ENCODE measurements at regions not wholly inside any gene's neighbourhood (a gene's known extent, or its start where the extent isn't known, plus 50 kb on each side); places are given as distances from the start of the nearest gene placed in this dataset.
"Not testable (repeated sequence)": the region's sequence is repeated elsewhere in the genome, so short reads cannot be mapped to it uniquely, and the experiment has no call there.

GRCh38 chr22:26082866-26083265, 86.4 kb upstream of the SEZ6L start:
- no peak for DNase-seq

DNA sequence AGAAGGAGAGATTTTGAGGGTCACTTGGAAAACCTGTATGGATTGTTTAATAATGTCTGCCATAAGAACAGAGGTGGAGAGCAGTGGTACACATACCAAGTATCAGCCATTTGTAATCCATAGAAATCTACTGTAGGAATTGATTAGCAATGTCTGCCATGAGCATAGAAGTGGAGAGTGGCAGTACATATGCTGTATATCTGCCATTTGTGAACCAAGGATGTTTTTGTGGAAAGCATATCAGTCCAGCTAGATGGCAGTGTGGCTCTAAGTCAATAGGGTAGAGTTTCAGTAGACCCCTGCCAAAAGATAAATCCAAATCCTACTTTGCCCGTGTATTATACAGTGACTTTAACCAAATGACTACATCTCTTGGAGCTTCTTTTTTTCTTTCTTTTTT, 82.9 kb upstream of the SEZ6L start:
- peak; percentile 54 for DNase-seq

GRCh38 chr22:26087816-26088215, 81.4 kb upstream of the SEZ6L start:
- DNase-seq = no peak

GRCh38 chr22:26090821-26091220, 78.4 kb upstream of the SEZ6L start:
- DNase-seq = no peak

DNA sequence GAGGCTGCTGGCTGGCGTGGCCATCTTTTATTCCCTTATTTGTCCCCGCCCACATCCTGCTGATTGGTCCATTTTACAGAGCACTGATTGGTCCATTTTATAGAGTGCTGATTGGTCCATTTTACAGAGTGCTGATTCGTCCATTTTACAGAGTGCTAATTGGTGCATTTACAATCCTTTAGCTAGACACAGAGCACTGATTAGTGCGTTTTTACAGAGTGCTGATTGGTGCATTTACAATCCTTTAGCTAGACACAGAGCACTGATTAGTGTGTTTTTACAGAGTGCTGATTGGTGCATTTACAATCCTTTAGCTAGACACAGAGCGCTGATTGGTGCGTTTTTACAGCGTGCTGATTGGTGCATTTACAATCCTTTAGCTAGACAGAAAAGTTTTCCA, 74.8 kb upstream of the SEZ6L start:
- not testable (repeated sequence) for DNase-seq

GRCh38 chr22:26095256-26095956, 73.9 kb upstream of the SEZ6L start:
- no peak for DNase-seq

- DNase-seq = no peak
Measured at GRCh38 chr22:26097411-26097810, 71.9 kb upstream of the SEZ6L start.

- no peak for DNase-seq
Measured at GRCh38 chr22:26097840-26098239, 71.4 kb upstream of the SEZ6L start.

DNA sequence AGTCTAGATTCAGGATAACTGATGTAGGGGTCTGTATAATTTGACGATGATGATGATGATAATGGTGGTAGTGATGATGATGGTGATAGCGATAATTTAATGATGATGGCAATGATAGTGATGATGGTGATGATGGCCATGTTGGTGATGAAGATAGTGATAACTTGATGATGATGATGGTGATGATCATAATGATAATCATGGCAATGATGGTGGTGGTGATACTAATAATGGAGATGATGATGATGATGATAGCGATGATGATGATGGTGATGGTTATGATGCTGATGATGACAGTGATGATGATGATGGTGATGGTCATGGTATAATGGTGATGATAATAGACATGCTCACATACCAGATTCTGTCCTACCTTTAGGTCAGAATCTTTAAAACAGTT, 66.2 kb upstream of the SEZ6L start:
- no peak for DNase-seq

DNA sequence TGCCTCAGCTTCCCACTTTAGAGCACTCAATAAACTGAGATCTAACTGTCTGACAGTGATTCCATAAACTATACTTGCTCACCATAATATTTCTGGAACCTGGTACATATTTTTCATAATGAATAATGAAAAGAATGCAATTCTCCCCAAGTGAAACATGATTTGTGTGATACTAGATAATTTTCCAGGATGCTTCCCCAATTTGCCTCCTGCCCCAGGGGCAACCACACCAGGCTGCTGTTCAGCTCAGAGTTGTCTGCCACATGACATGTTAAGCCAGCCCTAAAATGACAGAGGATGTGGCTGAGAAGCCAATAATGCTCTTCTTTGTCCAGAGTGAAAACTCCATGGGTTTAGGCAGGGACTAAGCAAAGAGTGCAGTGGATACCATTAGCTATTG, 62.9 kb upstream of the SEZ6L start:
- DNase-seq = no peak

DNA sequence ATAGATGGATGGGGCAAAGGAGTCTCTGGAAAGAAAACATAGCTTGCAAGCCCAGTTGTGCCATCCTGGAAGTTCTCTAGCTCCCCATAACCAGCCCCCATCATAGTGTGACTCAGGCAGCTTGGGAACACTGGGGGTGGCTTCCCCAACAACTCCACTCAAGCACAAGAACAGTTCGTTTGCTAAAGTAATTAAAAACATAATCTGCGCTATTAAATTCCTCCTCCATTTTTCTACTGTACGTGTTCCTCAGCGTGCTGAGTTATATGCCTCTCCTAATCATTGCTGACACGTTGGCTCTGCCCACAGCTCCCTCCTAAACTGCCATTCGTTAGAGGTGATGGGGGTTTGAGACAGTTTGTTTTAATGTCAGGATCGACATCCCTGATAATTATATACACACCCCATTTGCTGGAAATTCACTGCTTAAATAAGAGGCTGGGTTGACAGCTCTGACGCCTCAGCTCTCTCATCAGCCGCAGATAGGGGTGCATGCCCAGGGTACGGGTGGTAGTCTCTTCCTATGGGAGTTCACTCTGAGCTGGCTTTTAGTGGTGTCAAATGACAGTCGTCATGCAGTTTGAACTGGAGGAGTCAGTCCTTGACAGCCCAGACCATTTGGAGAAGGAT, 59.5 kb upstream of the SEZ6L start:
- no peak for DNase-seq

DNA sequence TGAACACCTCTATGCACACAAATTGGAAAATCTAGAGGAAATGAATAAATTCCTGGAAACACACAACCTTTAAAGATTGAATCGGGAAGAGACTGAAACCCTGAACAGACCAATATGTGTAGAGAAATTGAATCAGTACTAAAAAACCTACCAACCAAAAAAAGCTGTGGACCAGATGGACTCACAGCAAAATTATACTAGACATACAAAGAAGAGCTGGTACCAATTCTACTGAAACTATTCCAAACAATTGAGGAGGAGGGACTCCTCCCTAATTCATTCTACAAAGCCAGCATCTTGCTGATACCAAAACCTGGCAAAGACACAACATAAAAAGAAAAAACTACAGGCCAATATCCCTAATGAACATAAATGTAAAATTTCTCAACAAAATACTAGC, 54.4 kb upstream of the SEZ6L start:
- no peak for DNase-seq

- DNase-seq = no peak
Measured at GRCh38 chr22:26115266-26115665, 54.0 kb upstream of the SEZ6L start.
